ENCODE measurements at regions not wholly inside any gene's neighbourhood (a gene's known extent, or its start where the extent isn't known, plus 50 kb on each side); places are given as distances from the start of the nearest gene placed in this dataset.

DNA sequence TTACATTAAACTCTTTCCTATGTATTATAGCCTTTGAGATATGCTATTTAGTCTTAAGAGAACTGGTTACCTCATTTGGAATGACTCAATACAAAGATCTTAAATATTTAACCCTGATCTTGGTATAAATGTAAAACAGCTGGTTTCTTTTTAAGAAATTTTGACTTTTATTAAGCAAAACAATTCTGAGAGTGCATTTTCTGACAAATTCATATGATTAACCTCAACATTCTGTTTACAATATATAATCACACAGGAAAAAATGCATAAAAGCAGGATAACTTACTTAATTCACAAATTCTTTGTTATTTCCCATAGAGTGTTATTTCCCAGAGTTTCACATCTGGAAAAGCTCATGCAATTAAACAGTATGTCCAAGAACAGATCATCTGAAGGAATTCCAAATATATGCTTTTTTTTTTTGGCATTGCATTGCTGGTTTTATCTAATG, 400.4 kb upstream of the THBS1 start:
- Histone ChIP-seq H3K9me2 (replicated peaks; ENCODE audit: insufficient read depth, low read length) (no peaks in the 10 kb centered on the region), H3K4me2 (ENCODE audit: low read depth, low read length, poor library complexity, severe bottlenecking) (no peak overlapping the region), H3K27ac (ENCODE audit: low read depth, low read length) (no peak overlapping the region), H3K4me3 (ENCODE audit: insufficient read depth, low read length, poor library complexity, severe bottlenecking) (no peak overlapping the region), H4K20me1 (ENCODE audit: low read depth, low read length) (no peaks in the 10 kb centered on the region), H3K9ac (ENCODE audit: low read length) (no peak overlapping the region), H3F3A (ENCODE audit: insufficient read depth) (no peaks in the 10 kb centered on the region), H3K9me3 (ENCODE audit: insufficient read depth, low read length) (no peaks in the 10 kb centered on the region), H3K27me3 (ENCODE audit: low read length) (no peaks in the 10 kb centered on the region), H3K36me3 (ENCODE audit: low read length) (no peaks in the 10 kb centered on the region), H2AFZ (ENCODE audit: low read depth, low read length, severe bottlenecking) (no peak overlapping the region), H3K79me2 (ENCODE audit: insufficient read depth, low read length) (no peaks in the 10 kb centered on the region)
- TF ChIP-seq EZH2phosphoT487 (conservative IDR thresholded peaks at IDR 0.05; ENCODE audit: low read length) (no peak), CTCF (IDR thresholded peaks at IDR 0.05; ENCODE audit: insufficient read depth, low read length, poor library complexity, severe bottlenecking) (no peak)

DNA sequence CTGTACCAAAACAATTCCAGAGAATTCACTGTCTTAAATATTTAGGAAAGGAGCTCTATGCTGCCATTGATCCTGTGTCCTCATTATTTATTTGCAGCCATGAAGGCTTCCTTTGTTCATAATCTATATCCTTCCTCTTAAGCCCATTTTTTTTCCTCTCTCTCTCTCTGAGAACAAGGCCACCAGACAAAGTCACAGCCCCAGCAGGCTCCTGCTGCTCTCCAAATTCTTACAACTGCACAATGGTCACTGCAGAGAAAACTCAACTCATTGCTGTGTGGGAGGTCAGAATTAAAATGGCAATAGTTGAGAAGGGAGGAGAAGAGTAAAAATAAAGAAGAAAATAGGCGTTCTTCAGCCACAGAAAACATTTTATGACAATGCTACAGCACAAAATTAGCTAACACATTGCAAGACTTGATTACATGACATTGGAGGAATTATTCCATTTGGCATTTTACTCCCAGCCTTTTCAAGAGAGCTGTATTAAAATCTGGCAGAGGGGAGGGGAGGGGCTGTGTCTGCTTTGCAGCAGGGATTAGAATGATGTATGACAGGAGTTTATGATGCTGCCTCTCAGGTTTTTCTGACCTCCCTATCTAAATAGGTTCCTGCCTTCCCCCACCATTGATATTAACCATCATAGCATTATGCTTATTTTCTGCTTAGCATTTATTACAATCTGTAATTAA, 399.7 kb upstream of the THBS1 start:
- H2AFZ ChIP-seq (ENCODE audit: low read depth, low read length, severe bottlenecking), result no peak overlapping the region
- H4K20me1 ChIP-seq (ENCODE audit: low read depth, low read length), result no peaks in the 10 kb centered on the region
- H3K36me3 ChIP-seq (ENCODE audit: low read length), result no peaks in the 10 kb centered on the region
- H3K79me2 ChIP-seq (ENCODE audit: insufficient read depth, low read length), result no peaks in the 10 kb centered on the region
- H3F3A ChIP-seq (ENCODE audit: insufficient read depth), result no peaks in the 10 kb centered on the region
- TF ChIP-seq EZH2phosphoT487 (conservative IDR thresholded peaks at IDR 0.05; ENCODE audit: low read length) (no peak), CTCF (IDR thresholded peaks at IDR 0.05; ENCODE audit: insufficient read depth, low read length, poor library complexity, severe bottlenecking) (no peak)
- no peaks in the 10 kb centered on the region for H3K9me2 ChIP-seq (replicated peaks; ENCODE audit: insufficient read depth, low read length)
- H3K9ac ChIP-seq (ENCODE audit: low read length), result no peak overlapping the region
- no peaks in the 10 kb centered on the region for H3K9me3 ChIP-seq (ENCODE audit: insufficient read depth, low read length)
- H3K4me2 ChIP-seq (ENCODE audit: low read depth, low read length, poor library complexity, severe bottlenecking), result no peak overlapping the region
- no peaks in the 10 kb centered on the region for H3K27me3 ChIP-seq (ENCODE audit: low read length)
- no peak overlapping the region for H3K27ac ChIP-seq (ENCODE audit: low read depth, low read length)
- H3K4me3 ChIP-seq (ENCODE audit: insufficient read depth, low read length, poor library complexity, severe bottlenecking), result no peak overlapping the region

- H3K9me2 ChIP-seq (replicated peaks; ENCODE audit: insufficient read depth, low read length), result no peaks in the 10 kb centered on the region
- TF ChIP-seq CTCF (IDR thresholded peaks at IDR 0.05; ENCODE audit: insufficient read depth, low read length, poor library complexity, severe bottlenecking) (no peak), EZH2phosphoT487 (conservative IDR thresholded peaks at IDR 0.05; ENCODE audit: low read length) (no peak)
- H3K9me3 ChIP-seq (ENCODE audit: insufficient read depth, low read length), result no peaks in the 10 kb centered on the region
- H3K36me3 ChIP-seq (ENCODE audit: low read length), result no peaks in the 10 kb centered on the region
- H2AFZ ChIP-seq (ENCODE audit: low read depth, low read length, severe bottlenecking), result no peak overlapping the region
- H3F3A ChIP-seq (ENCODE audit: insufficient read depth), result no peaks in the 10 kb centered on the region
- H3K27me3 ChIP-seq (ENCODE audit: low read length), result no peaks in the 10 kb centered on the region
- no peak overlapping the region for H3K27ac ChIP-seq (ENCODE audit: low read depth, low read length)
- H3K4me3 ChIP-seq (ENCODE audit: insufficient read depth, low read length, poor library complexity, severe bottlenecking), result no peak overlapping the region
- no peak overlapping the region for H3K4me2 ChIP-seq (ENCODE audit: low read depth, low read length, poor library complexity, severe bottlenecking)
- H3K79me2 ChIP-seq (ENCODE audit: insufficient read depth, low read length), result no peaks in the 10 kb centered on the region
- no peaks in the 10 kb centered on the region for H4K20me1 ChIP-seq (ENCODE audit: low read depth, low read length)
- no peak overlapping the region for H3K9ac ChIP-seq (ENCODE audit: low read length)
Observed at GRCh38 chr15:39181940-39182339, 398.9 kb upstream of the THBS1 start.

All from SU-DHL-6 (cell line).